ENCODE measurements at regions not wholly inside any gene's neighbourhood (a gene's known extent, or its start where the extent isn't known, plus 50 kb on each side); places are given as distances from the start of the nearest gene placed in this dataset.
A peak's percentile ranks its signal among the peaks of the same experiment; 100 is the strongest.

DNA sequence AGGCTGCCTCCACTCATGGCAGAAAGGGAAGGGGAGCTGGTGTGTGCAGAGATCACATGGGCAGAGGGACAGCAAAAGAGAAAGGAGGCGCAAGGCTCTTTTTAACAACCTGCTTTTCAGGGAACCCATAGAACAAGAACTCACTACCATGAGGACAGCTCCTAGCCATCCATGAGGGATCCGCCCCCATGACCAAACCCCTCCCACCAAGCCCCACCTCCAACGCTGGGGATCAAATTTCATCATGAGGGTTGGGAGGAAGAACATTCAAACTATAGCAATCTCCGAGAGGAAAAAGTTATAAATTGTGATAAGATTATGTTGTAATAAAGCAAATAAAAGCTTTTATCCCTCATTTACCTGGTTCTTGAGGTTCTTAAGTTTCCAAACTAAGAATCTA lies 84.7 kb upstream of the LMCD1 start:
- H3K9me3 ChIP-seq = no peaks in the 10 kb centered on the region
- peak overlapping the region in 1 of 3 donors; percentile 10 for H3K4me3 ChIP-seq
- H3K36me3 ChIP-seq = no peaks in the 10 kb centered on the region
- no peak overlapping the region for H3K27ac ChIP-seq
- DNase-seq (ENCODE audit: low spot score in 2 of 2) = no peak
- H3K27me3 ChIP-seq = no peaks in the 10 kb centered on the region
- intact Hi-C loops (cut with DNase I; ENCODE audit: low total_unique reads) = no loop called here
- no peak for TF ChIP-seq POLR2AphosphoS5 (IDR thresholded peaks at IDR 0.05)
- TF ChIP-seq, protein P1, sequence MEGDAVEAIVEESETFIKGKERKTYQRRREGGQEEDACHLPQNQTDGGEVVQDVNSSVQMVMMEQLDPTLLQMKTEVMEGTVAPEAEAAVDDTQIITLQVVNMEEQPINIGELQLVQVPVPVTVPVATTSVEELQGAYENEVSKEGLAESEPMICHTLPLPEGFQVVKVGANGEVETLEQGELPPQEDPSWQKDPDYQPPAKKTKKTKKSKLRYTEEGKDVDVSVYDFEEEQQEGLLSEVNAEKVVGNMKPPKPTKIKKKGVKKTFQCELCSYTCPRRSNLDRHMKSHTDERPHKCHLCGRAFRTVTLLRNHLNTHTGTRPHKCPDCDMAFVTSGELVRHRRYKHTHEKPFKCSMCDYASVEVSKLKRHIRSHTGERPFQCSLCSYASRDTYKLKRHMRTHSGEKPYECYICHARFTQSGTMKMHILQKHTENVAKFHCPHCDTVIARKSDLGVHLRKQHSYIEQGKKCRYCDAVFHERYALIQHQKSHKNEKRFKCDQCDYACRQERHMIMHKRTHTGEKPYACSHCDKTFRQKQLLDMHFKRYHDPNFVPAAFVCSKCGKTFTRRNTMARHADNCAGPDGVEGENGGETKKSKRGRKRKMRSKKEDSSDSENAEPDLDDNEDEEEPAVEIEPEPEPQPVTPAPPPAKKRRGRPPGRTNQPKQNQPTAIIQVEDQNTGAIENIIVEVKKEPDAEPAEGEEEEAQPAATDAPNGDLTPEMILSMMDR (IDR thresholded peaks at IDR 0.05) = no peak
- no peak for TF ChIP-seq POLR2A (IDR thresholded peaks at IDR 0.05)
- no peaks in the 10 kb centered on the region for H3K4me1 ChIP-seq

DNA sequence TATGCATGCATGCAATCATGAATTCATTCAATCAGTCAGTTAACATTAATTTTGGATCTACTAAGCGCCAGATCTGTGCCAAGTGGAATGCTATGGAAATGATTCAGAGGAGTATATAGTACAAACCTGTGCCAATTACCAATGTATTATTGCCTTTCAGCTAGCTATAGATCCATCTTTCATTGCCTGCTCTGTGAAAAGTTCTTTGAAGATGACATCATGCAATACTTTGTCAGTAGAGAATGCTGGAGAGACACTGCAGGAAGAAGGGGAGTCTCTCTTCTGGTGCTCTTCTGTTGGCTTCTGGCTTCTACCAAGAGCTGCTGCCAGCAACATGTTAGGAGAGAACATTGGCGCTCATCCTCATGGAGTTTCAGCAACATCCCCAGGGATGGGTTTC lies 81.0 kb upstream of the LMCD1 start:
- peaks cover 8 to 14% of the 10 kb centered on the region in 2 donors for H3K9me3 ChIP-seq
- intact Hi-C loops (cut with DNase I; ENCODE audit: low total_unique reads) = no loop called here
- H3K27me3 ChIP-seq = no peaks in the 10 kb centered on the region
- TF ChIP-seq, protein P1 (IDR thresholded peaks at IDR 0.05) = no peak
- no peak overlapping the region for H3K27ac ChIP-seq
- H3K4me1 ChIP-seq = no peaks in the 10 kb centered on the region
- no peak overlapping the region for H3K4me3 ChIP-seq
- DNase-seq (ENCODE audit: low spot score in 2 of 2) = no peak
- H3K36me3 ChIP-seq = no peaks in the 10 kb centered on the region

DNA sequence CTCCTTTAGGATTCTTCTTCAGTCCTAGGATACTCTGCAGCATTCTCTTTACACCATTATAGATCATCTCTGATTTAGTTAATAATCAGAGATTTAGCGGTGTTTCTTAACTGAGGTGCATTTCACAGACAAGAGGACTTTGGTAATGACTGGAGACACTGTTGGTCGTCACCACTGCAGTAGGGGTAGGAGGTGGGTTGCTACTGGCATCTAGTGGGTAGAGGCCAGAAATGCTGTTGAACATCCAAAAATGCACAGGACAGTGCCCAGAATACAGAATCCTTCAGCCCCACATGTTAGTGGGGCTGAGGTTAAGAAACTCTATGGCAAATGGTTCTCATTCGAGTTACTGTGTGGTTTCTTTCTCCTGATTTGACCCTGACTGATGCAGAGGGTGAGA lies 80.4 kb upstream of the LMCD1 start:
- DNase-seq (ENCODE audit: low spot score in 2 of 2) = no peak
- no peaks in the 10 kb centered on the region for H3K36me3 ChIP-seq
- no peak overlapping the region for H3K4me3 ChIP-seq
- peaks cover 8 to 14% of the 10 kb centered on the region in 2 donors for H3K9me3 ChIP-seq
- TF ChIP-seq POLR2A (IDR thresholded peaks at IDR 0.05) (no peak), POLR2AphosphoS5 (IDR thresholded peaks at IDR 0.05) (no peak)
- TF ChIP-seq, protein P1 (IDR thresholded peaks at IDR 0.05) = no peak
- H3K4me1 ChIP-seq = no peaks in the 10 kb centered on the region
- H3K27me3 ChIP-seq = no peaks in the 10 kb centered on the region
- intact Hi-C loops (cut with DNase I; ENCODE audit: low total_unique reads) = no loop called here
- no peak overlapping the region for H3K27ac ChIP-seq

DNA sequence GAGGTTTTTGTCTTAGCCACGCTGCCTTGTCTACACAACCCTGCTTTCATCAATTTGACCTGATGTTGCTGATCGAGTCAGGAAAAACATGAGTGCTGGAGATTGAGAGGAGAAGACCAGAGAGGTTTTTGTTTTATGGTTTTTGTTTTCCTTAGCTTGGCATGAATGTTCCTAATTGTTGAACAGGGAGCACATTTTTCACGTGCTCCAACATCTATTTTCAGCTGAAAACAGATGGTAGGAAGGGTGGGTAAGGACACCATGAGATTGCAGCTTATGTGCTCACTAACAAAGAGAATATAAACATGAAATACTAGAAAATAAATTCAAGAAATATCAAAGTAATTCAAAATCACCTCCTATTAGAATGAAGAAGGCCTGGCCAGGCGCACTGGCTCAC lies 79.9 kb upstream of the LMCD1 start:
- Histone ChIP-seq H3K27ac (no peak overlapping the region), H3K36me3 (no peaks in the 10 kb centered on the region), H3K4me1 (no peaks in the 10 kb centered on the region), H3K9me3 (peaks cover 8 to 14% of the 10 kb centered on the region in 2 donors), H3K4me3 (no peak overlapping the region), H3K27me3 (no peaks in the 10 kb centered on the region)
- TF ChIP-seq POLR2A (IDR thresholded peaks at IDR 0.05) (no peak), POLR2AphosphoS5 (IDR thresholded peaks at IDR 0.05) (no peak)
- TF ChIP-seq, protein P1 (IDR thresholded peaks at IDR 0.05) = no peak
- no peak for DNase-seq (ENCODE audit: low spot score in 2 of 2)
- intact Hi-C loops (cut with DNase I; ENCODE audit: low total_unique reads) = no loop called here

DNA sequence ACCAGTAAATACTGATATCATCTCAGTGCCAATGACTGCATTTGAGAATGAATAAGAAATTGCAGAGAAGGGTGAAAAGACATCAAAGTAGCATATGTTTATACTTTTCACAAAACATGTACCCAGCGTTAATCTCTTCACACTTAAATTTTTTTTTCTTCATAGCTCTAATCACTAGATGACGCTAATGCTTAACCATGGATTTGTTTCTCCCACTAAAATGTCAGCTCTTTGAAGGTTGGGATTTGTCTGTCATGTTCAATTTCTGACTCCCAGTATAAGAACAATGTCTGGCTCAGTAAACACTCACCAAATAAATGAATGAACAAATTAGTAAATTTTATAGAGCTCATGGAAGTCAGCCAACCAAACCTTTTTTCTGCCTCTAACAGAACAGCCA lies 78.3 kb upstream of the LMCD1 start:
- Histone ChIP-seq H3K27me3 (no peaks in the 10 kb centered on the region), H3K4me3 (no peak overlapping the region), H3K36me3 (no peaks in the 10 kb centered on the region), H3K4me1 (no peaks in the 10 kb centered on the region), H3K9me3 (peaks cover 8 to 14% of the 10 kb centered on the region in 2 donors), H3K27ac (no peak overlapping the region)
- DNase-seq (ENCODE audit: low spot score in 2 of 2) = no peak
- TF ChIP-seq, protein P1 (IDR thresholded peaks at IDR 0.05) = no peak
- no peak for TF ChIP-seq POLR2AphosphoS5 (IDR thresholded peaks at IDR 0.05)
- no peak for TF ChIP-seq POLR2A (IDR thresholded peaks at IDR 0.05)
- intact Hi-C loops (cut with DNase I; ENCODE audit: low total_unique reads) = no loop called here
